ENCODE measurements at regions not wholly inside any gene's neighbourhood (a gene's known extent, or its start where the extent isn't known, plus 50 kb on each side); places are given as distances from the start of the nearest gene placed in this dataset.

DNA sequence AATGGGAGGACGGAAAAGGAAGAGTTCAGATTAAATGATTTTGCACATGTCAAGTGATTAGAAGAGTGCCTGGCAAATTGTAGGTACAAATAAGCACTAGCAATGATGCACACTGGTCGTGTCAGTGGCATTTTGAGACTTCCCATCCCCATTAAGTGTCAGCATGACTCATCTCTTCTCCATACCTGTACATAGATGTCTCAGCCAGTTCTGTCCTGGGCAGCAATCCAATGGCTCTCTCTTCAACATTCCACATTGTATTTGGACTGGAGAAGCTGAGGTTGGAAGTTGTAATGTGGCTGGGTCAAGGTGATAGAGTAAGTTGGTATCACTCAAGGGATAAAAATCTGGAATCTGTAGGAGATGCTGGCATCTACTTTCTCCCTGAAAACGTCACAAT is 742.7 kb downstream of the VRK1 start:
- no peak for DNase-seq

DNA sequence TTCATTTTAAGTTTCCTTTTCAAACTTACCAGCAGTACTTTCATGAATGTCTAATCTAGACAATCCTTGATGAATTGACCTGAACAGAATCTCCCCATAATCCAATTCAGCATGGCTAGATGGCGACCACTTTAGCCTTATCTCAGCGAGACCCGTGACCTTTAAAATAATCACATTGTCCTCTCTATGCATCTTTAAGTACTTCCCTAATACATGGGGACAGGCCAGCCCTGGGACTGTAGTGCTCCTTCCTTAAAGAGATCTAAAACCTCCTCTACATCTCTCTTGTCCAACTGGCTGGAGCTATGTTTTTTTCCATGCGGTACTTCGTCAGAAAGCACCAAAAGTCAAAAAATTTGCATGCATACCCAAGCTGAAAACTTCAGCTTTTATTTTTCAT is 746.0 kb downstream of the VRK1 start:
- no peak for DNase-seq

DNA sequence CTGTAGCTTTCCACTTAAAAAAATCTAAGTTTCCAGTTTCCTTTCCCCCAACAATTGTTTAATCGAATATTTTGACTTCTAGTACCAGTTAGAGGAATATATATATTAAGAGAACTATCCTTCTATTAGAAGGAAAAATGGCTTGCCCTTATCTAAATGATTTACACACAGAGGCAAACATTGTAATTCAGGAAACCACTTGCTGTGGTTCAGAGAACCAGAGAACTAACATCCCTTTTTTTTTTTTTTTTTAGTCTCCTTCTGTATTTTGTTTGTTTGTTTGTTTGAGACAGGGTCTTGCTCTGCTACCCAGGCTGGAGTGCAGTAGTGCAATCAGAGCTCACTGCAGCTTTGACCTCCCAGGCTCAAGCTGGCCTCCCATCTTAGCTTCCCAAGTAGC is 746.6 kb downstream of the VRK1 start:
- no peak for DNase-seq

DNA sequence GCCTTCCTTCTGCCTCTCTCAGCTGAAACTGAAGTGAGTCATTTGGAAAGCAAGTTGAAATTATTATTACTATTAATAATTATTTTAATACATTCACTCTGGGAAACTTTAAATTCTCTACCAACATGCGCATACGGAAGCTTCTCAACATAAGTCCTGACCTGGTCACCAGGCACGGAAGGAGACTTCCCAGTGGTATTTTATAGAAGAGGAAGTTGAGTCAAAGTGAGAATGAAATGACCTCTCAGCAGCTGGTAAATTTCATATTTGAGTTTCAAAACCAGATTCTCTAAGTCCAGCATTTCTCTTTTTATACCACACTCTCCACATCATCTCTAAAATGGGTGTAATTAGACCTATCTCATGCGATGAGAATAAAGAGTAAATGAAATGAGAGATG is 747.4 kb downstream of the VRK1 start:
- peak in 1 of 2 donors; percentile 7 for DNase-seq

DNA sequence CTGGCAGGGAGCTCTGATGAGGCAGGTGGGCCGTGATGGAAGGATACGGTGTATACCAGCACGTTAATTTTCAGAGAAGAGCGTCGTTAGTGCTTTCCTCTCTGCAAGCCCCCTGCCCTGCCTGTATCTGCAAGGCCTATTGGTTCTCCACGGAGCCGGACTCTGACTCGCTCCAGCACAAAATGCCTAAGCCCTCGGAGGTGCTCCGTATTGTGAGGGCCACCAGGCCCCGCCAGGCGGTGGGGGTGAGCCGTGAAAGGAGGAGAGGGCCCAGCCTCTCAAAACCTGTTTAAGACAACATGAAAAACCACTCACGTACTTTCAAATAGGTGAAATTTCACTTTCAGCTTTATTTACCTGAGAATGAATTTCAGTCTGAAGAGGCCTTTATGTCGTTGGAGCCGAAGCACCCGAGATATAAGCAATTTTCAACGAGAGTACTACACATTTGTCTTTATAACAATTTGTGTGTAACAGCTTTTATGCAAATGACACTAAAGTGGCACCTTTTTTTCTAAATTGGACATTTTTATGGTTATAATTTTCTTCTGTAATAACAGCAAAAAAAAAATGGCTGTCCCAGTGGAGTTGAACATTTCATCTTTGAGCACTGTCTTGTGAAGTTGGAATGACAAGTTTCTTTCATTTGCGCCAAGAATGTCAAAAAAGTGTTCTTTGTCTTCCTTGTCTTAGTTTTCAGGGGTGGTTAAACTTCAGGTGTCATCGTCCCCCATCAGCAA is 749.5 kb downstream of the VRK1 start:
- DNase-seq = no peak

DNA sequence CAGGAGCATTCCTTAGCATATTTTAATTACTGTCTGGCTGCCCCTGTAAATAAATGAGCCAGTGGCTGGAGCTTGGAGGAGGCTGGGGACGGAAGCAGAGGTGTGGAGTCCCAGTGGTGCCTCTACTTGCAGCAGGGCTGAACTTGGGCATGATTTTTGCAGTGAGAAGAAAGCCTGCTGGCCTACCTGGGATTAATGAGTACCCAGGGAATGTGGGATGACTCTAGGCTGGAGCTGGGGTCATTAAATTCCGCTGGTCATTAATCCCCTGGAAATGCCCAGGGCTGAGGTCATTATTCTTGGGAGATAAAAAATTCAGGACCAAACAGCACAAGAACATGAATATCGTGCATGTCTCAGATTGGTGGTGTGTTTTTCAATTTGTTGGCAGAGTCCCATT is 753.3 kb downstream of the VRK1 start:
- DNase-seq = no peak

DNA sequence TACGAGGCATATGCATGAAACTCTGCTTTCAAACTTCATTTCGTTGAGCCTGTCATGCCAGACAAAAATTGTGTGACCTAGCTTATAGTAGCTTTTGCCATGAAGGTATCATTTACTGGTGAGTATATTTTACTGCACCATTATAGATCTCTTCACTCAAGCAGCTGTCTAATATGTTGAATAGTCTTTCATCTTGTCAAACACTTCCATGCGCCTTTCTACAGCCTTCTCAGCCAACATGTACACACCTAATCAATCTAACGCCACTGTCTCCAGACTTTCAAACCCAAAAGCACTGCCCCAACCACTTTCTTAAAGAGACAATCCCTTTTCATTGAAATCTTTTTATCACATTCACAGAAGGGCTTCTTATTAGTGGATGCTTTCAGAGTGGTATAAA is 757.4 kb downstream of the VRK1 start:
- DNase-seq = no peak

DNA sequence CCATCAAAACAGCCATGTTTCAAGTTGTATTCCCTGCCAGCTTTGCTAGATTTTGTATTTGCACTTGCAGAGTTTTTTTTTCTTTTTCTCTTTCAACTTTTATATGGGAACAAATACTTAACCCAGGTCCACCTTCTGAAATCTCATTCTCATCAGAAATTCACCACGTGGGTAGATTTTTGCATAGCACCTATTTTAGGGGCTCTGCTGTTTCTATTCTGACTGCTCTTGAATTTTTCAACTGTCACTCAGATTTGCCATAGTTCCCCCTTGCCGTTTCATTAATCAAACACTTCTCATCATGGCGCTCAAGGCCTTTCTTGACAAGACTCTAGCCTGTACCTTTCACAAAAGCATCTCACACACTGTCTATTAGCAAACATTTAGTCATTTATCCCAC is 767.2 kb downstream of the VRK1 start:
- DNase-seq = no peak

DNA sequence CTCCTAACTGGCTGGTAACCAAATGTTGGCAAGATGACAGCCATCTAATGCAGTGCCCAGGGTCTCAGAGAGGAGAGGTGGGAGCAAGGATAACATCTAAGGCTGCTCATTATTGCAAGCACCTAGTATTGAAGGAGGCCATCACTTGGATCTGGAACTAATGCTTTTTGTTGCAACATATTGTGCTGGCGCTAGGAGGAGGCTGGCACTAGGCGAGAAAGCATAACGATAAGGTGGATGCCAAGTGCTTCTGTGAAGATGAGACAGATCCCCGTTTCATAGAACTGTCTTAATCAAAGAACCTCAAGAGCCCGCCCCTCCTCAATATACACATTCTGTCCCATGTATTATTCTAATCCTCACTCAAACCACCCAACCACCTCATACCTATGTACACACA is 774.0 kb downstream of the VRK1 start:
- DNase-seq = no peak

GRCh38 chr14:97571866-97572555 is 774.8 kb downstream of the VRK1 start:
- no peak for DNase-seq

- DNase-seq = no peak
These were observed 775.6 kb downstream of the VRK1 start for GRCh38 chr14:97572583-97573458.

GRCh38 chr14:97575677-97576076 is 778.5 kb downstream of the VRK1 start:
- DNase-seq = no peak

- DNase-seq = no peak
These were observed 781.9 kb downstream of the VRK1 start for GRCh38 chr14:97578982-97579548.

GRCh38 chr14:97581016-97581415 is 783.8 kb downstream of the VRK1 start:
- DNase-seq = no peak

GRCh38 chr14:97582022-97582421 is 784.8 kb downstream of the VRK1 start:
- DNase-seq = no peak

DNA sequence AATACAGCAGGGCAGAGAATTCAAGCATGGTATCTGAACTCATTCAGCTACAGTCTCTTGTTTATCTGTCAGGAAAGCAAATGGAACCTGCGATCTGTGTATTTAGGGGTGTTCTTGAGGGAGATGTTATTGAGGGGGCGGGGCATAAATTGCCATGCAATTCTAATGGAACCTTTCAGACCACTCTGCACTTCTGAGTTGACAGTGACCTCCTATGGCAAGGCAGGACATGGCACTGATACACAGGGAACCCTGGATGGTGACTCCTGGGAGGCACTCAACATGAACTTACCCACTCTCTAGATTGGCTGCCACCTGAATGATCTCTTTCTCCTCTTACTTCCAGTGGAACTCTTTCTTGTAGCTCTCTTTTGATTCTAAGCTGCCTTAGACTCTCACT is 787.3 kb downstream of the VRK1 start:
- DNase-seq = no peak

- peak in 1 of 2 donors; percentile 29 for DNase-seq
These were observed 795.3 kb downstream of the VRK1 start for GRCh38 chr14:97592341-97592980.

- no peak for DNase-seq
These were observed 797.1 kb downstream of the VRK1 start for GRCh38 chr14:97594306-97594705.

DNA sequence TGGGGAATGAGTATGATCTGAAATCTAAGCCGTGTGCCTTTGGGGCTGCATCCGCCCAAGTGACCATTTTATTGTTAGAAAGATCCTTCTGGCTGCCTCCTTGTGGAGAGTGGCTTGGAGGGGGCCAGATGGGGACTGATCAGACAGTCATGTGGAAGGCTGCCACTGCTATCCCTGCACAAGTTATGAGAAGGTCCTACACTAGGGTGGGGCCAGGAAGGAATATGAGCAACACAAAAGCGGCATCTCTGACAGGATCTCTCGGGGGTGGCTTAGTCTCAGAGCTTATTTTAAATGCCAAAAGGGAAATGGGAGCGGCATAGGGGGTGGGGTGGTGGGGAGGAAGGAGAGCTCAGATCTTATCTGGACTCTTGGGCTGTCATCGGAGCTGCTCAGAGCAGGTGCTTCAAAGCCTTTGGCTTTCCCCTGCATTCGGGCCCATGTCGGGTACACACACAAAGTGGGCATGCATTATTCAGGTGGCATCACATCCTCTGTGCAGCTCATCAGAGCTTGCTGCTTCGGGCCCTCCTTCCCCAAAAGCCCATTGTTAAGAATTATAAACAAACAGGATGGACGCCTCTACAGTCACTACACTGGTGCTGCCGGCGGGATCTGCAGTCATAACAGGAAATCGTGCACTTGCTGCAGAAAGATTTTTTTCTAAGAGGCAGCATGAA is 805.4 kb downstream of the VRK1 start:
- DNase-seq = peak; percentile 69 to 81

DNA sequence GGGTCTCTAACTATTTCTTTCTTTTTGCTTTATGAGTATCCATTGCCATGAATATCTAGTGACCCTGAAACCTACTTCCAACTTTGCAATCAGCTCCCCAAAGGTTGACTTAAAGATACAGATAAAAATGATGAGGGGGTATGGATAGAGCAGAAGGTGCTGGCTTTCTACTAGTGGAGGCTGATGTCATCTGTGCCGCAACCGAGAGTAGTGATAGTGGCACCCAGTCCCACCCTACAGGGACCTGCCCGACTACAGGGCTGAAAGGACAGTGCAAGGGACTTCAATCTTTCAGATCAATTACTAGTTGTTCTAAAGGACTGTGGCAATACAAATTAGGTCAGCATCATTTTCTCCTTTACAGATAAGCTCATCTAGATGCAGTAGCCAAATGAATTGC is 806.0 kb downstream of the VRK1 start:
- peak; percentile 9 to 41 for DNase-seq

- no peak for DNase-seq
These were observed 807.5 kb downstream of the VRK1 start for GRCh38 chr14:97604731-97605130.

DNA sequence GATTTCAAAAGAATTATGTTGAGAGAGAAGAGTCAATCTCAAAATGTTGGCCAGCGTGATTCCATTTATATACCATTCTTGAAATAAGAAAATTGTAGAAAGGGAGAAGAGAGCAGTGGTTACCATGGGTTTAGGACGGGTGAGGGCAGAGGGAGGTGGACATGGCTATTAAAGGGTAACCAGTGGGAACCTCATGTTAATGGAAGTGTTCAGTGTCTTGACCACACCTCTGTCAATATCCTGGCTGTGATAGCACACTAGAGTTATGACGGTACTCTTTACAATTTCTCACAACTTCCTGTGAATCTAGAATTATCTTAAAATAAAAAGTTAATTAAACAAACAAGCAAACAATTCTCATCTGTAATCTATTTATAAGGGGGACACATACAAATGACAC is 821.2 kb downstream of the VRK1 start:
- DNase-seq = no peak
